GM04504 (cell line): ENCODE measurements at regions not wholly inside any gene's neighbourhood (a gene's known extent, or its start where the extent isn't known, plus 50 kb on each side); places are given as distances from the start of the nearest gene placed in this dataset.

Experiments used
- DNase-seq: peaks from one replicate; pipeline ENCODE4 v3.0.0-alpha.2; 2012; ENCODE audit warnings: low read depth

- no peak for DNase-seq
Measured at GRCh38 chr6:5946701-5947100, 60.0 kb downstream of the NRN1 start.

GRCh38 chr6:5946181-5946580 lies 60.5 kb downstream of the NRN1 start:
- DNase-seq: no peak

DNA sequence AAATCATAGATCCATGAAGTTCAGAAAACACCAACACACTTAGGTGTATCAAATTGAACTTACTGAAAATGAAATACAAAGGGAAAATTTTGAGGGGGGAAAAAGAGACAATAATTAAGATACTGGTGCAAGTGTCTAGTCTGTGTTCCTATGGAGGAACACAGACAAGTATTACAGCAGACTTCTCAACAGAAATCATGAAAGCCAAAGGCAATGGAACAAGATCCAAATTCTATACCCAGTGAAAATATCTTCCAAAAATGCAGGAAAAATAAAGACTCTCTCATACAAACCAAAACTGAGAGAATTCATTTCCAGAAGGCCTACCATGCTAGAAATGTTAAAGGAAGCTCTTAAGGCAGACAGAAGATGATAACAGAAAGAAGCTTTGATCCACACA lies 63.1 kb downstream of the NRN1 start:
- no peak for DNase-seq

- DNase-seq: no peak
Measured at GRCh38 chr6:5942591-5942990, 64.1 kb downstream of the NRN1 start.

DNA sequence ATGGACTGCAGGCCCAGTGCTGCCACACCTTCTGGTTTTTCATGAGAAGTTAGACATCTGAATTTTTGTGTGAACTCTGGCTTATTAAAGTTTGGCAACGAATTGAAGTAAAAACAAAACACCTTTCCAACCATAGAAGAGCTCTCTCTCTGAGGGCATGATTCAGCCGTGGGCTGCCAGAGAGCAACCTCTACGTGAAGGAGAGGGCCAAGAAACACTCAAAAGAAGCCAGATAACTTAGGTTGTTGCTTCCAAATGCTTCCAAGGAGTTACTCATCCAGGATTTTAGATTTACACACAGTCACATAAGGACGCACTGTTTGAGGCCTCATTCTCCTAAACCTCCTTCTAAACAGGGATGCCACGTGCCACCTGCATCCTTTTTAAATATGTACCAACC lies 65.5 kb downstream of the NRN1 start:
- no peak for DNase-seq

DNA sequence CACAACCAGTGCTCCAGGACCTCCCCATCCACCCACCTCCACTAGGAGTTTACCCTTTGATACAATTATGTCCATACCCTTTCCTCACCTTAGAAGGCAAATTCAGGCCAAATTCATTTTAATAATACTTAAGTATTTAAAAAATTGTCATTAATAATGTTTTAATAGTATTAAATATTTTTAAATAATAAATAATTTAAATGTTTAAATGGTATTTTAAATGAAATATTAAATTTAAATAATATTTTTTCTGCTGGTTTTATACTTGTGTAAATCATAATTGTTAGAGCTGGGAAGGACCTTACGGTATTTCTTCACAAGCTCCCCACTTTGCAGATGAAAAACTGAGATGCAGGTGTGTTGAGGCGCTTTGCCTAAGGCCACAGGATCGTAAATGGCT lies 67.8 kb downstream of the NRN1 start:
- no peak for DNase-seq

DNA sequence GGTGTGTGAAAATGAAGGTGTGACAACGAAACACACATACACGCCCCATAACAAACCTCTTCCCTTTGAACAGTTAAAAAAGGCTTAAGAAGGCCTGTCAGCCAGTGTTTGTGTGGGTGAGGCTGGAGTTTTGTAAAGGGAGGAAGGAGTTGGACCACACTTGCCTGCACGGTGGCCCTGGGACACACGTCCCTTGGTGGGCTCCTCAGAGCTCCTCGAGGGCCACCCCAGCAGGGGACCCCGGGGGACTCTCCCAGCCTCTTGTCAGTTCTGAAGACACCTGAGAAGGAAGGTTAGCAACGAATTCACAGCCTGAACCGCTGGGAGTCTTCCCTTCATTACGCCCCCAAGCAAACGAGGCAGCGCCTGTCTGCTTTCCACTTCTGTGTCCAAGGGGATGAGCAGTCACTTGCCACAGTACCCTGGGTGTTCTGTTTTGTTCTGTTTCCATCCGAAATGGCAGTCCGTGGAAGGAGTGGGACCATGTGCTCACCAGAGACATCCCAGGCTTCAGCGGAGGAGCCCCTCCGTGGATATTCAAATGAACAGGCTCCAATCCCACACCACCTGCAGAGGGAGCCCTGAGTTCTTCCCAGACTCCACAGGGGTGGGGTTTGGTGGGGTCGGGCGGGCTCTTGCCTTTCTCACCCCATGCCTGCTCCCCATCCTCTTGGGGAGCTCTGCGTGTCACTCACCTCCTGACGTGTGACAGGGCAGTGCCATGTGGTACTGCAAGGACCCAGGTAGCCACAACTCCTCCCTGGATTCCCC lies 68.6 kb downstream of the NRN1 start:
- DNase-seq: no peak

DNA sequence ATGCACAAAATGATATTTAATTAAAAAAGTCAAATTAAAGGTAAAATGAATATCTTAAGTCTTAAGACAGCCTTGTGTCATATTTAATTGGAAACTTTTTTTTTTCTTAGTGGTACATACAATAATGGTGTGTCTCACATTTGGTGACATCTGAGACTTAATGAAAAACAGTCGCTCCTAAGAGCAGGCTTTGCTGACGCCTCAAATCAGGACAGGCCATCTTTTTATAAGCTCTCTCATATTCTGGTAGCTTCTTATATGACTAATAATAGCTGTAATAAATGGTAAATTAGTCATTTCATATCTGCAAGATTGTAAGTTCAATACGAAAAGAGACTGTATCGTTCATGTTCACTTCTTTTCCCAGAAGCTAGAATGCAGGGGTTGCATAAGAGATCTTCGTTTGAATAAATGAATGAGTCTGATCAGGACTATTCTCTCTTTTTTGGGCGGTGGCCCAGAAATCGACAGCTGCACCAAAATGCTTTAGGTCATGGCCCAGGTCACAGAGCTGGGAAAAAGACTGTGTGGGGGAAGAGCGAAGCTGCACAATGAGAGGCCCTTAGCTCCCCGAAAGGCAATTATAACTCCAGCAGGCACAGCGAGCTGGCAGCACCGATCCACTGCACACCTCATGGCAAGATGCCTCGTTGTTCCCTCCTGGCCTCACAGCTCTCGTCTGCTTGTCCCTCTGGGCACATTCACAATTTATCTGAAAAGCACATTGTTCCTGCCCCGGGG lies 69.4 kb downstream of the NRN1 start:
- no peak for DNase-seq

DNA sequence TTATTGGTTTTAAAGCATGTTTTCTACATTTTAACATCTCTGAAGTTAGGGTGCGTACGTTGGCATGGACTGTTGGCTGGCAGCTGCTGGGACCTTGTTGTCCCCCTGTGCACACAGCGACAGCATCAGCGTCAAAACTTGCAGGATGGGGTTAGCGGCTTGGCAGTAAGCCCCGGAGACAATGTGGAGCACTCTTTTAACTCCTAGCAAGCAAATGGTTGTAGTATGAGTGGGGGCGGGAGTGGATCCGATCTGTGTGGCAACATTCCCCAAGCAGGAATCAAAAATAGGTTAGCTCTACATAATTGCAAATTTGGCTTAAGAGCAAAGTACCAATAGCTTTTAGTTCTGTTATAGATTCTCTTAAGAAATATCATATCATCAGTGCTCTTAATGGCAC lies 70.1 kb downstream of the NRN1 start:
- peak; percentile 32 for DNase-seq

- no peak for DNase-seq
Measured at GRCh38 chr6:5936140-5936539, 70.6 kb downstream of the NRN1 start.

DNA sequence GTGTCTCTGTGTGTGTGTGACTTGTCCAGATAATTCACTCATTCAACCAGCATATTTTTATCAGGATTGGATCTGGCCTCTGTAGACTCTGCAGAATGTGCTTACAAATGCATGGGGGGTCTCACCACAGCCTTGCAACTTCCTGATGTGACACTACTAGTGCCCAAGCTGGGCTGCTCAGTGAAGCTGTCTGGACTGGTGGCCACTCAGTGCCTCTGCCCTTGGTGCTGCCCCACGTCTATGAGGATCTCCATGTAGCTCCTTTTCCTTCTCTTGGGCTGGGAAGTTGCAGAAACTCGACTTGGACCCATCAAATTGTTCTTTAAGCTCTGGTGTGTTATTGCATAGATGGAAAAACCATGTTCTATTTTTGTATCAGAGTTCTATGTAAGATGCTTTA lies 75.8 kb downstream of the NRN1 start:
- DNase-seq: no peak

DNA sequence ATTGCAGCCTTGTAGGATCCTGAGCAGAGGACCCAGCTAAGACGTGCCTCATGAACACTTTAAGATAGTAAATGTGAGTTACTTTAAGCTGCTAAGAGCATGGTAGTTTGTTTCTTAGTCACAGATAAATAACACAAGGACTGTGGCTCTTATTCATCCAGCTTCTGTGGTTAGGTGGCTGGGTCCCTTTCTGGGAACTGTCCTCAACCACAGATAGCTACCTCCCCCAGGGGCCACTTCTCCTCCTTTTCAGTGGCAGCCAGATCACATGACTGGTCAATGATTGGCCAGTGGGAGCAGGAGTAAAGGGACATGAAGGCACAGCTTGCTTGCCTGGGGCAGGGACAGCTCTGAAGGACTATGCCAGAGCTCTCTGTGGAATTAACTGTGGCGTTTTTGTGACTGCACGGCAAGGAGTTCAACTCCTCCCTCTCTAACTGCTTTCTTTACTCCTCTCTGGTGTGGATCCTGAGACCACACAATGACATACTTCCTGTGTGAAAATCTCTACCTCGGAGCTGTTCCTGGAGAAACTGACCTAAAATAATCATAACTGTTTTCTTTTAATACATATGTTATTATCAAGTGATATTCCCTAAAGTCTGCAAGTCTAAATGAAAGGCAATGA lies 76.5 kb downstream of the NRN1 start:
- DNase-seq: no peak

GRCh38 chr6:5923840-5924239 lies 82.9 kb downstream of the NRN1 start:
- DNase-seq: no peak

DNA sequence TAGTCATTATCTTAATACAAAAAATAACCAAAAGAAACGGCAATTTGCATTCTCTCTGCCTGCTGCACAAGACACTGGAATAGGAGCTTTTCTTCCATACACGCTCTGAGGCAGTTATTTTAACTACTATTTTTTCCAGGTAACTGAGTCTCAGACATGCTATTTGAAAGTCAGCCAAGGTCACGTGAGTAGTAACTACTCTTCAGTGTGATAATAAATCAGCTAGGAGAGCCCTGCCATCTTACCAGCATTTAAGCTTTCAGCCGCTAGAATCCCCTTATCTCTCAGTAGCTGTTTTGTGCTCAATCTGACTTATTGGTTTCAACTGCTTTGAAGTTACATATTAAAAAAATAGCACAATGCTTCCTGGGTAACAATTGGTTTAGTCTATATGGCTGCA lies 84.5 kb downstream of the NRN1 start:
- no peak for DNase-seq

GRCh38 chr6:5909721-5910120 lies 97.0 kb downstream of the NRN1 start:
- no peak for DNase-seq

- no peak for DNase-seq
Measured at GRCh38 chr6:5906842-5907241, 99.9 kb downstream of the NRN1 start.

DNA sequence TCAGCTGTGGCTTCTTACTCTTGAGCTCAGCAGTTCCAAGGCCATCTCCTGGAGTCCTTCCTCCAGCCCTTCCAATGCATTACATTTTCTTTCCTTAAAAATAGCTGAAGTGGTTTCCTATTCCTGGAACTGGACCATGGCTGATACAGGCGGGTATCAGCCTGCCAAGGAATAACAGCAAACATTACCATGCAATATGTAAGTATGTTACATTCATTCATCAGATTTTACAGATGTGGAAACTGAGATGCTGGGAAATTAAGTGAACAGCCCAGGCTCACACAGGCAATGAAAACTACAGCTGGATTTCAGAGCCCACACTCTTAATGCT lies 100.4 kb downstream of the NRN1 start:
- DNase-seq: no peak

DNA sequence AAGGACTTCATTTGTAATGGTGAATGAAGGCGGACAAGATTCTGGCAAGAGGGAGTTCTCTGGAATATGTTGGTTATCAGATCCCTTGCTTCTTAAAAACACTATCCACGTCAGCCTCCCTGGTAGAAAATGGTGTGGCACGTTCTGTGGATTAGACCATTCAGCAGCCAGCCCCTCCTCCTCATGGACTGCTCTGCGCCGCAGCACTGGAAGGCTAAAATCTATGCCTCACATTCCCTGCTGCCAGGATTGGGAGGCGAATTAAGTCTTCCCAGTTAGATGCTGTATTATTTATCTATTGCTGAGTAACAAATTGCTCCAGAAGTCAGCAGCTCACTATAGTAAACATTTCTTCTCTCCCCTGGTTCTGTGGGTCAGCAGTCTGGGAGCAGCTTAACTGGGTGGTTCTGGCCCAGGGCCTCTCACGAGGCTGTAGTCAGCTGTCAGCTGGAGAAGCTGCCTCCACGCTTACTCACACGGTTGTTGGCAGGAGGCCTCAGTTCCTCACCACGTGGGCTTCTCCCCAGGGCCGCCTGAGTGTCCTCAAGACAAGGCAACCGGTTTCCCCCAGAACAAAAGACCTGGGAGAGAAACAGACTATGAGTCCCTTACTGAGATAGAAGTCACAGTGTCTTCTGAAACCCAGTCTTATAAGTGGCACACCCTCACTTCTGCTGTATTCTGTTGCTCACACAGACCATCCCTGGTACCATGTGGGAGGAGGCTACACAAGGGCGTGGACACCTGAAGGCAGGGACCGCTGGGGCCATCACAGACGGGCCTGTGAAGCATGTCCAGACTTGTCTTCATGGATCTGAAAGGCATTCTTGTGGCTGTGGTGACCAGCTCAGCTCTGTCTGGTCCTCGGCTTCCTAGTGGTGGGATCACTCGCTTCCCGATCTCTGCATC lies 101.0 kb downstream of the NRN1 start:
- peak; percentile 95 for DNase-seq

GRCh38 chr6:5904532-5904931 lies 102.2 kb downstream of the NRN1 start:
- DNase-seq: no peak

GRCh38 chr6:5899216-5900045 lies 107.3 kb downstream of the NRN1 start:
- DNase-seq: no peak

- DNase-seq: no peak
Measured at GRCh38 chr6:5898563-5898962, 108.2 kb downstream of the NRN1 start.
